HCT116 (cell line): ENCODE measurements at regions not wholly inside any gene's neighbourhood (a gene's known extent, or its start where the extent isn't known, plus 50 kb on each side); places are given as distances from the start of the nearest gene placed in this dataset.

Experiments used
- ATAC-seq: fragments of 200-7000 bp; cut with Tn5 transposase; 2 replicates; pipeline ENCODE4 v1.9.1; 2020; ENCODE audit warnings: mild to moderate bottlenecking, moderate library complexity
- BruUV-seq: library from RNA; stranded (reverse); fragments of 400-500 nt; replicated peaks from 2 replicates; lab custom pipeline; 2021; lab: Mats Ljungman, UMichigan
- CTCF ChIA-PET: fragments of 300-600 bp; sonication (Branson Sonifier 250); formaldehyde crosslinking; loops from one replicate; lab custom pipeline; 2021; ENCODE audit warnings: antibody characterized with exemption; lab: Charles Lee
- POLR2A ChIA-PET: fragments of 300-600, 350-600 bp; sonication (Branson Sonifier 250); formaldehyde crosslinking; loops from one replicate; lab custom pipeline; 2021; ENCODE audit warnings: antibody characterized with exemption; lab: Charles Lee
- RAD21 ChIA-PET, 2 experiments: fragments of 300-600 bp; sonication (Branson Sonifier 250); formaldehyde crosslinking; loops; one replicate each; lab custom pipeline; 2023; ENCODE audit warnings: low total read pairs in 2 of 2; ENCODE audit not compliant: uncharacterized antibody in 2 of 2, unreplicated experiment in 2 of 2, low non-redundant PET in 1 of 2; lab: Charles Lee
- DNase-seq: peaks from one replicate; pipeline ENCODE4 v3.0.0-alpha.2; 2010; ENCODE audit warnings: low read depth, low spot score
- H2AFZ ChIP-seq: fragments of 200-600 bp; shearing (Covaris generic), sonication (generic); 2 replicates; pipeline ENCODE4 v1.6.1; 2017; ENCODE audit warnings: low read depth, mixed run types, mixed read lengths, antibody characterized with exemption, low read length; ENCODE audit not compliant: poor library complexity, severe bottlenecking
- H3K27ac ChIP-seq: 2 replicates; pipeline ENCODE4 v1.5.1; 2012; ENCODE audit warnings: low read depth, low read length
- H3K27me3 ChIP-seq: fragments of 200-600 bp; sonication (generic); 2 replicates; pipeline ENCODE4 v1.6.1; 2016; ENCODE audit warnings: mixed run types, low read length, mixed read lengths; ENCODE audit not compliant: insufficient read depth
- H3K36me3 ChIP-seq, 2 experiments: fragments of 200-500 bp in 1 of 2; fragments of 200-600 bp in 1 of 2; sonication (Bioruptor generic) in 1 of 2; sonication (generic) in 1 of 2; 2 replicates each; pipeline versions ENCODE4 v1.5.1 to v1.6.1; 2014 to 2016; ENCODE audit warnings: low read length in 2 of 2, inconsistent platforms in 1 of 2, mixed read lengths in 1 of 2, mixed run types in 1 of 2; ENCODE audit not compliant: insufficient read depth in 2 of 2, control insufficient read depth in 1 of 2
- H3K4me1 ChIP-seq, 2 experiments: fragments of 200-600 bp in 1 of 2; sonication (generic) in 1 of 2; 2 replicates each; pipeline versions ENCODE4 v1.5.1 to v1.6.1; 2012 to 2017; ENCODE audit warnings: low read length in 2 of 2, inconsistent platforms in 1 of 2, mild to moderate bottlenecking in 1 of 2, mixed read lengths in 1 of 2, mixed run types in 1 of 2, moderate library complexity in 1 of 2; ENCODE audit not compliant: insufficient read depth in 2 of 2, control insufficient read depth in 1 of 2
- H3K4me2 ChIP-seq: fragments of 200-600 bp; sonication (generic); 2 replicates; pipeline ENCODE4 v1.6.1; 2017; ENCODE audit warnings: mixed run types, low read length, mixed read lengths
- H3K4me3 ChIP-seq, 2 experiments: fragments of 200-600 bp in 1 of 2; sonication (generic) in 1 of 2; replicated peaks in 1 of 2; 2 replicates each; pipeline ENCODE4 v1.5.1; 2011 to 2016; ENCODE audit warnings: low read length in 2 of 2, control low read depth in 1 of 2, low read depth in 1 of 2, mild to moderate bottlenecking in 1 of 2, mixed read lengths in 1 of 2, mixed run types in 1 of 2
- H3K79me2 ChIP-seq: fragments of 200-600 bp; sonication (generic); 2 replicates; pipeline ENCODE4 v1.6.1; 2017; ENCODE audit warnings: mild to moderate bottlenecking, mixed run types, low read length, moderate library complexity, mixed read lengths; ENCODE audit not compliant: insufficient read depth
- H3K9ac ChIP-seq: fragments of 200-600 bp; sonication (generic); 2 replicates; pipeline ENCODE4 v1.6.1; 2016; ENCODE audit warnings: low read length, mixed read lengths
- H3K9me2 ChIP-seq: fragments of 200-600 bp; sonication (generic), shearing (Covaris generic); 2 replicates; pipeline ENCODE4 v1.6.1; 2017; ENCODE audit warnings: mixed run types, mild to moderate bottlenecking, moderate library complexity; ENCODE audit not compliant: insufficient read depth
- H3K9me3 ChIP-seq, 2 experiments: fragments of 200-500 bp in 1 of 2; fragments of 200-600 bp in 1 of 2; sonication (Bioruptor generic) in 1 of 2; sonication (generic) in 1 of 2; 2 replicates each; pipeline ENCODE4 v1.6.1; 2014 to 2017; ENCODE audit warnings: low read length in 2 of 2, mixed read lengths in 2 of 2, inconsistent platforms in 1 of 2, low read depth in 1 of 2, mild to moderate bottlenecking in 1 of 2, mixed run types in 1 of 2, moderate library complexity in 1 of 2; ENCODE audit not compliant: control insufficient read depth in 1 of 2, insufficient read depth in 1 of 2
- H4K20me1 ChIP-seq: fragments of 200-600 bp; sonication (generic), shearing (Covaris generic); 2 replicates; pipeline ENCODE4 v1.6.1; 2017; ENCODE audit warnings: mixed run types, mild to moderate bottlenecking, moderate library complexity; ENCODE audit not compliant: insufficient read depth
- CBX3 ChIP-seq: IDR thresholded peaks from 2 replicates; pipeline ENCODE4 v1.6.1; 2012; ENCODE audit warnings: low read depth
- CEBPB ChIP-seq: IDR thresholded peaks from 2 replicates; pipeline ENCODE4 v1.6.1; 2012; ENCODE audit warnings: low read depth
- CTCF ChIP-seq, 3 experiments: fragments of 200-600 bp in 1 of 3; sonication (generic) in 1 of 3; IDR thresholded peaks in 2 of 3; conservative IDR thresholded peaks in 1 of 3; 2 replicates each; pipeline ENCODE4 v1.5.1; 2012 to 2017; ENCODE audit warnings: low read depth in 2 of 3, low read length in 2 of 3, antibody characterized with exemption in 1 of 3, borderline replicate concordance in 1 of 3, control low read depth in 1 of 3, mild to moderate bottlenecking in 1 of 3, mixed read lengths in 1 of 3, mixed run types in 1 of 3, moderate library complexity in 1 of 3; ENCODE audit not compliant: insufficient read depth in 1 of 3
- ELF1 ChIP-seq: IDR thresholded peaks from 2 replicates; pipeline ENCODE4 v1.6.1; 2012; ENCODE audit warnings: low read depth, borderline replicate concordance
- EZH2 ChIP-seq: fragments of 200-600 bp; sonication (generic); IDR thresholded peaks from 2 replicates; pipeline ENCODE4 v1.6.1; 2017; ENCODE audit warnings: antibody characterized with exemption, mixed run types
- FOSL1 ChIP-seq: IDR thresholded peaks from 2 replicates; pipeline ENCODE4 v1.6.1; 2012; ENCODE audit warnings: low read depth
- JUND ChIP-seq: IDR thresholded peaks from 2 replicates; pipeline ENCODE4 v1.6.1; 2012
- POLR2A ChIP-seq: IDR thresholded peaks from 2 replicates; pipeline ENCODE4 v1.7.0; 2011; ENCODE audit warnings: borderline replicate concordance; ENCODE audit not compliant: insufficient read depth, insufficient read length; ENCODE audit errors: extremely low read depth
- POLR2AphosphoS5 ChIP-seq: IDR thresholded peaks from 2 replicates; pipeline ENCODE4 v1.6.1; 2011; ENCODE audit warnings: mild to moderate bottlenecking, low read depth, low read length, moderate library complexity
- RAD21 ChIP-seq: IDR thresholded peaks from 2 replicates; pipeline ENCODE4 v1.6.1; 2012; ENCODE audit warnings: low read depth, mild to moderate bottlenecking
- SIN3A ChIP-seq: IDR thresholded peaks from 2 replicates; pipeline ENCODE4 v1.6.1; 2012; ENCODE audit warnings: low read depth
- SP1 ChIP-seq: IDR thresholded peaks from 2 replicates; pipeline ENCODE4 v1.6.1; 2012; ENCODE audit warnings: low read depth
- SRF ChIP-seq: IDR thresholded peaks from 2 replicates; pipeline ENCODE4 v1.6.1; 2012; ENCODE audit warnings: low read depth
- TCF7L2 ChIP-seq: IDR thresholded peaks from 2 replicates; pipeline ENCODE4 v1.7.0; 2011; ENCODE audit warnings: borderline replicate concordance, inconsistent platforms; ENCODE audit not compliant: insufficient read depth, insufficient read length; ENCODE audit errors: extremely low read depth
- YY1 ChIP-seq: IDR thresholded peaks from 2 replicates; pipeline ENCODE4 v1.6.1; 2011; ENCODE audit warnings: low read length, low read depth, moderate library complexity, mild to moderate bottlenecking; ENCODE audit not compliant: insufficient replicate concordance; ENCODE audit errors: extremely low read depth
- ZBTB33 ChIP-seq: IDR thresholded peaks from 2 replicates; pipeline ENCODE4 v1.6.1; 2011; ENCODE audit warnings: mild to moderate bottlenecking, low read length, moderate library complexity; ENCODE audit not compliant: insufficient replicate concordance; ENCODE audit errors: extremely low read depth
- ZNF274 ChIP-seq: fragments of 200-500 bp; sonication (Bioruptor generic); IDR thresholded peaks from 2 replicates; pipeline ENCODE4 v1.6.1; 2014; ENCODE audit warnings: mild to moderate bottlenecking, low read depth, low read length, inconsistent platforms
- intact Hi-C: fragments of 100-400 bp; cut with micrococcal nuclease; formaldehyde crosslinking; loops from 2 replicates; pipeline ENCODE4 v1.10.0; 2022
- TF ChIP-seq, protein P1 (sequence below): IDR thresholded peaks from 2 replicates; pipeline ENCODE4 v1.6.1; 2012

DNA sequence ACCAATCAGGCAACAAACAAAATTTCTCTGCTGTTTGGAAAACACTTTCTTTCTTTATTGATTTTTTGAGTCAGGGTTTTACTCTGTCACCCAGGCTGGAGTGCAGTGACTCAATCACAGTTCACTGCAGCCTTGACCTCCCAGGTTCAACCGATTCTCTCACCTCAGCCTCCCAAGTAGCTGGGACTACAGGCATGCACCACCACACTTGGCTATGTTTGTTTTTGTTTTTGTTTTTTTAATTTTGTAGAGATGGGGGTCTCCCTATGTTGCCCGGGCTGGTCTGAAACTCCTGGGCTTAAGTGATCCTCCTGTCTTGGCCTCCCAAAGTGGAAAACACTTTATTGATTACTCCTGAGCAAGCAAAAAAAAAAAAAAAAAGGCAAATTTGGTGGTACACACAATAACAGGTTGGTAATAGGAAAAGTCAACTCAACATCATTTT, 276.4 kb downstream of the SOX9 start:
- BruUV-seq, result no TSS peak

More for the DNA sequence above, 276.4 kb downstream of the SOX9 start:
- intact Hi-C loops, result no loop called here
- Histone ChIP-seq H3K79me2 (no peaks in the 10 kb centered on the region), H3K4me1 (peaks cover 47 to 90% of the 10 kb centered on the region in 2 experiments), H3K27ac (no peak overlapping the region), H3K9me2 (no peaks in the 10 kb centered on the region), H3K4me2 (peak overlapping the region; percentile 37), H3K36me3 (no peaks in the 10 kb centered on the region; a peak in 1 of 4 replicates), H3K4me3 (no peak overlapping the region), H3K27me3 (no peaks in the 10 kb centered on the region), H4K20me1 (no peaks in the 10 kb centered on the region), H2AFZ (no peak overlapping the region), H3K9ac (no peak overlapping the region), H3K9me3 (no peaks in the 10 kb centered on the region)
- RAD21 ChIA-PET, result no interaction called here
- POLR2A ChIA-PET, result no interaction called here
- ATAC-seq, result no peak
- TF ChIP-seq FOSL1 (peak; percentile 57), POLR2AphosphoS5 (no peak), EZH2 (no peak), SIN3A (no peak; the same call in 1 of the 2 replicates), RAD21 (no peak), JUND (0 out of 2 replicates have a peak, but pooled peaks have one; percentile 40), ZBTB33 (no peak), ZNF274 (no peak), CTCF (IDR thresholded peaks at IDR 0.05 in 2 of 3, conservative IDR thresholded peaks at IDR 0.05 in 1 of 3; ENCODE audit: borderline replicate concordance in 1 of 3, insufficient read depth in 1 of 3, low read depth in 2 of 3, low read length in 2 of 3) (no peak), CBX3 (peak; percentile 74), POLR2A (no peak), SP1 (no peak), ELF1 (no peak), YY1 (no peak), TCF7L2 (no peak), CEBPB (peak; percentile 31; the same call in 1 of the 2 replicates), SRF (no peak)
- TF ChIP-seq, protein P1, sequence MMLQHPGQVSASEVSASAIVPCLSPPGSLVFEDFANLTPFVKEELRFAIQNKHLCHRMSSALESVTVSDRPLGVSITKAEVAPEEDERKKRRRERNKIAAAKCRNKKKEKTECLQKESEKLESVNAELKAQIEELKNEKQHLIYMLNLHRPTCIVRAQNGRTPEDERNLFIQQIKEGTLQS, result no peak
- CTCF ChIA-PET, result no interaction called here
- DNase-seq, result no peak
